SK-N-SH treated with all-trans-retinoic acid at 6 μM for 48 hours (cell line): ENCODE measurements at regions not wholly inside any gene's neighbourhood (a gene's known extent, or its start where the extent isn't known, plus 50 kb on each side); places are given as distances from the start of the nearest gene placed in this dataset.

Experiments used
- ESRRG ChIP-seq: fragments of 250-450 bp; sonication (Bioruptor Pico); IDR thresholded peaks from 2 replicates; pipeline ENCODE4 v1.6.1; 2021; ENCODE audit warnings: mild to moderate bottlenecking
- ZNF8 ChIP-seq: fragments of 450-650 bp; formaldehyde crosslinking; IDR thresholded peaks from 2 replicates; pipeline ENCODE4 v1.5.0; 2020; ENCODE audit warnings: mild to moderate bottlenecking, moderate library complexity

GRCh38 chr1:47507144-47507543 is 69.3 kb downstream of the FOXD2 start:
- TF ChIP-seq ZNF8 (CRISPR knock-in tag) (no peak), ESRRG (CRISPR knock-in tag) (no peak)
